ENCODE measurements at regions not wholly inside any gene's neighbourhood (a gene's known extent, or its start where the extent isn't known, plus 50 kb on each side); places are given as distances from the start of the nearest gene placed in this dataset.

- Histone ChIP-seq H3K9me3 (ENCODE audit: control extremely low read depth in 1 of 3, control insufficient read depth in 2 of 3, insufficient read depth in 1 of 3, low read length in 2 of 3) (peaks cover 0 to 3% (median 2%) of the 10 kb centered on the region in 3 donors), H3K36me3 (replicated peaks in 1 of 2; ENCODE audit: control extremely low read depth in 1 of 2, control insufficient read depth in 1 of 2, extremely low read depth in 1 of 2, insufficient read depth in 2 of 2, low read length in 1 of 2) (no peaks in the 10 kb centered on the region), H2AFZ (ENCODE audit: insufficient read depth, low read depth, low read length, poor library complexity, severe bottlenecking) (no peak overlapping the region), H3K4me1 (ENCODE audit: control insufficient read depth in 2 of 2, insufficient read depth in 2 of 2, low read length in 2 of 2) (no peaks in the 10 kb centered on the region), H3K79me2 (ENCODE audit: control insufficient read depth, insufficient read depth, low read length) (no peaks in the 10 kb centered on the region), H3K27me3 (replicated peaks in 1 of 4; ENCODE audit: control extremely low read depth in 1 of 4, control insufficient read depth in 3 of 4, insufficient read depth in 4 of 4, low read length in 3 of 4) (no peaks in the 10 kb centered on the region), H3K4me3 (ENCODE audit: control extremely low read depth in 1 of 5, extremely low read depth in 1 of 5, insufficient read depth in 1 of 5, low read depth in 2 of 5, low read length in 4 of 5) (no peak overlapping the region), H3K27ac (ENCODE audit: low read length in 2 of 2) (no peak overlapping the region), H3K4me2 (replicated peaks; ENCODE audit: low read depth, low read length, poor library complexity, severe bottlenecking) (no peak overlapping the region), H4K20me1 (ENCODE audit: control insufficient read depth, insufficient read depth, low read length, poor library complexity, severe bottlenecking) (no peaks in the 10 kb centered on the region), H3K9ac (ENCODE audit: low read length) (no peak overlapping the region)
- ChIA-PET CTCF (no interaction called here), POLR2A (no interaction called here)
- Mint-ChIP-seq H3K27me3 (no peaks in the 10 kb centered on the region), H3K27ac (no peak overlapping the region), H3K4me1 (no peaks in the 10 kb centered on the region), H3K9me3 (ENCODE audit: insufficient read depth) (peaks cover 5% of the 10 kb centered on the region), H3K4me3 (no peak overlapping the region)
- ATAC-seq (ENCODE audit: low read depth) (no peak), DNase-seq (no peak)
- TF ChIP-seq CTCF (IDR thresholded peaks at IDR 0.05) (no peak), EZH2 (IDR thresholded peaks at IDR 0.05; ENCODE audit: borderline replicate concordance, insufficient read depth, low read depth, low read length, poor library complexity, severe bottlenecking) (no peak)
- intact Hi-C loops (cut with micrococcal nuclease), result no loop called here
- WGBS (ENCODE audit: insufficient coverage), result 82% methylated on average over 3 of the region's 7 CpGs
Observed at GRCh38 chr13:34409496-34410182, 532.4 kb upstream of the NBEA start.

GRCh38 chr13:34410678-34411077 lies 531.4 kb upstream of the NBEA start:
- Mint-ChIP-seq H3K9me3 (ENCODE audit: insufficient read depth) (peaks cover 5% of the 10 kb centered on the region), H3K4me1 (no peaks in the 10 kb centered on the region), H3K27me3 (no peaks in the 10 kb centered on the region), H3K27ac (no peak overlapping the region), H3K4me3 (no peak overlapping the region)
- no peaks in the 10 kb centered on the region for H3K27me3 ChIP-seq (replicated peaks in 1 of 4; ENCODE audit: control extremely low read depth in 1 of 4, control insufficient read depth in 3 of 4, insufficient read depth in 4 of 4, low read length in 3 of 4)
- ChIA-PET CTCF (no interaction called here), POLR2A (no interaction called here)
- no peak for ATAC-seq (ENCODE audit: low read depth)
- H3K27ac ChIP-seq (ENCODE audit: low read length in 2 of 2), result no peak overlapping the region
- H3K4me1 ChIP-seq (ENCODE audit: control insufficient read depth in 2 of 2, insufficient read depth in 2 of 2, low read length in 2 of 2), result no peaks in the 10 kb centered on the region
- H3K4me2 ChIP-seq (replicated peaks; ENCODE audit: low read depth, low read length, poor library complexity, severe bottlenecking), result no peak overlapping the region
- no peak for DNase-seq
- no peak overlapping the region for H3K4me3 ChIP-seq (ENCODE audit: control extremely low read depth in 1 of 5, extremely low read depth in 1 of 5, insufficient read depth in 1 of 5, low read depth in 2 of 5, low read length in 4 of 5)
- no peaks in the 10 kb centered on the region for H4K20me1 ChIP-seq (ENCODE audit: control insufficient read depth, insufficient read depth, low read length, poor library complexity, severe bottlenecking)
- no CpG with 5 or more reads among the region's 4 CpGs for WGBS (ENCODE audit: insufficient coverage)
- H3K9ac ChIP-seq (ENCODE audit: low read length), result no peak overlapping the region
- H3K79me2 ChIP-seq (ENCODE audit: control insufficient read depth, insufficient read depth, low read length), result no peaks in the 10 kb centered on the region
- no peak for TF ChIP-seq CTCF (IDR thresholded peaks at IDR 0.05)
- no peak for TF ChIP-seq EZH2 (IDR thresholded peaks at IDR 0.05; ENCODE audit: borderline replicate concordance, insufficient read depth, low read depth, low read length, poor library complexity, severe bottlenecking)
- intact Hi-C loops (cut with micrococcal nuclease), result no loop called here
- no peak overlapping the region for H2AFZ ChIP-seq (ENCODE audit: insufficient read depth, low read depth, low read length, poor library complexity, severe bottlenecking)
- H3K36me3 ChIP-seq (replicated peaks in 1 of 2; ENCODE audit: control extremely low read depth in 1 of 2, control insufficient read depth in 1 of 2, extremely low read depth in 1 of 2, insufficient read depth in 2 of 2, low read length in 1 of 2), result no peaks in the 10 kb centered on the region
- peaks cover 0 to 3% (median 2%) of the 10 kb centered on the region in 3 donors for H3K9me3 ChIP-seq (ENCODE audit: control extremely low read depth in 1 of 3, control insufficient read depth in 2 of 3, insufficient read depth in 1 of 3, low read length in 2 of 3)
